ENCODE measurements at regions not wholly inside any gene's neighbourhood (a gene's known extent, or its start where the extent isn't known, plus 50 kb on each side); places are given as distances from the start of the nearest gene placed in this dataset.

GRCh38 chr4:10171055-10171454 is 54.5 kb upstream of the WDR1 start:
- Mint-ChIP-seq H3K4me1 (ENCODE audit: low read depth) (peaks cover 7% of the 10 kb centered on the region), H3K4me3 (ENCODE audit: unreplicated experiment) (no peak overlapping the region), H3K27ac (ENCODE audit: unreplicated experiment) (no peak overlapping the region), H3K27me3 (ENCODE audit: low read depth) (peaks cover 22% of the 10 kb centered on the region), H3K9me3 (ENCODE audit: low read depth) (no peaks in the 10 kb centered on the region), H3K36me3 (ENCODE audit: low read depth) (no peaks in the 10 kb centered on the region)
- TF ChIP-seq CTCF (IDR thresholded peaks at IDR 0.05), result no peak
- no peak for DNase-seq (ENCODE audit: low spot score)

- DNase-seq (ENCODE audit: low spot score), result no peak
- Mint-ChIP-seq H3K36me3 (ENCODE audit: low read depth) (no peaks in the 10 kb centered on the region), H3K27me3 (ENCODE audit: low read depth) (peaks cover 29% of the 10 kb centered on the region), H3K9me3 (ENCODE audit: low read depth) (no peaks in the 10 kb centered on the region), H3K4me1 (ENCODE audit: low read depth) (peaks cover 7% of the 10 kb centered on the region), H3K4me3 (ENCODE audit: unreplicated experiment) (no peak overlapping the region), H3K27ac (ENCODE audit: unreplicated experiment) (no peak overlapping the region)
- TF ChIP-seq CTCF (IDR thresholded peaks at IDR 0.05), result no peak
Observed at GRCh38 chr4:10169839-10170387, 53.3 kb upstream of the WDR1 start.

- Mint-ChIP-seq H3K9me3 (ENCODE audit: low read depth) (no peaks in the 10 kb centered on the region), H3K36me3 (ENCODE audit: low read depth) (no peaks in the 10 kb centered on the region), H3K27me3 (ENCODE audit: low read depth) (peaks cover 26% of the 10 kb centered on the region), H3K4me3 (ENCODE audit: unreplicated experiment) (no peak overlapping the region), H3K27ac (ENCODE audit: unreplicated experiment) (no peak overlapping the region), H3K4me1 (ENCODE audit: low read depth) (peaks cover 7% of the 10 kb centered on the region)
- TF ChIP-seq CTCF (IDR thresholded peaks at IDR 0.05), result no peak
- DNase-seq (ENCODE audit: low spot score), result no peak
Observed at GRCh38 chr4:10168151-10168550, 51.6 kb upstream of the WDR1 start.

GRCh38 chr4:10167201-10167600 is 50.6 kb upstream of the WDR1 start:
- H3K9me3 Mint-ChIP-seq (ENCODE audit: low read depth), result no peaks in the 10 kb centered on the region
- peaks cover 26% of the 10 kb centered on the region for H3K27me3 Mint-ChIP-seq (ENCODE audit: low read depth)
- peaks cover 2% of the 10 kb centered on the region for H3K4me1 Mint-ChIP-seq (ENCODE audit: low read depth)
- no peak overlapping the region for H3K4me3 Mint-ChIP-seq (ENCODE audit: unreplicated experiment)
- H3K36me3 Mint-ChIP-seq (ENCODE audit: low read depth), result no peaks in the 10 kb centered on the region
- TF ChIP-seq CTCF (IDR thresholded peaks at IDR 0.05), result no peak
- H3K27ac Mint-ChIP-seq (ENCODE audit: unreplicated experiment), result no peak overlapping the region
- DNase-seq (ENCODE audit: low spot score), result no peak

Data from chondrocyte (in vitro differentiated cells).